KBM-7 (cell line): ENCODE measurements at regions not wholly inside any gene's neighbourhood (a gene's known extent, or its start where the extent isn't known, plus 50 kb on each side); places are given as distances from the start of the nearest gene placed in this dataset.
"Not testable (repeated sequence)": the region's sequence is repeated elsewhere in the genome, so short reads cannot be mapped to it uniquely, and the experiment has no call there.

ENCODE experiments used
- DNase-seq: peaks from one replicate; pipeline ENCODE4 v3.0.0-alpha.2; 2015
- in situ Hi-C: fragments of 300-500 bp; cut with MboI; formaldehyde crosslinking; loops from 2 replicates; pipeline ENCODE4 v1.14.3; 2020; ENCODE audit warnings: low sequenced_read_pairs, low pct_unique_long_range_greater_than_20kb, mixed read lengths

DNA sequence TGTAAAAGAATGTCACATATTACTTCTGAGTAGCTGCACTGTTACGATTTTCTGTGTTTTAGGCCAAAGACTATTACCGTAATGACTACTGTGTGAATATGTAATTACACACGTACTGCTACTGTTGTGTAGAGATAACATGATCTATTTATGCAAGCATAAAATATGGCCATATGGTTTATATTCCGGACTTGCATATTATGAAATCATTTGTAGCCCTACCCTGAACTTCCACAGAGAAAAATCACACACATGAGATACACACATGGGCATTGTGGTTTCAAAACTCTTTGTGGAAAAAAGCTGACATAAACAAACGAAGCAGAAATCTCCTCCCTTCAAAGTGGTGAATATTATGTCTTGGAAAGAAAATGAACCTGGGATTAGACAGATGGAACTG is 373.0 kb upstream of the ADAMTS5 start:
- no peak for DNase-seq
- in situ Hi-C loops: no loop called here

DNA sequence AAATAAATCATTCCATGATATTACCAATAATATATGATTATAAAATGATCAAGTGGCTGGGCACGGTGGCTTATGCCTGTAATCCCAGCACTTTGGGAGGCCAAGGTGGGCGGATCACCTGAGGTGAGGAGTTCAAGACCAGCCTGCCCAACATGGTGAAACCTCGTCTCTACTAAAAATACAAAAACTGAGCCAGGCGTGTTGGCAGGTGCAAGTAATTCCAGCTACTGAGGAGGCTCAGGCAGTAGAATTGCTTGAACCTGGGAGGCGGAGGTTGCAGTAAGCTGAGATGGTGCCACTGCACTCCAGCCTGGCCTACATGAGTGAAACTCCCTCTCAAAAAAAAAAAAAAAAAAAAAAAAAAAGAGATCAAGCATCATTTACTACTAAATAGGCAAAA is 371.1 kb upstream of the ADAMTS5 start:
- in situ Hi-C loops, DNase-seq: not testable (repeated sequence)

DNA sequence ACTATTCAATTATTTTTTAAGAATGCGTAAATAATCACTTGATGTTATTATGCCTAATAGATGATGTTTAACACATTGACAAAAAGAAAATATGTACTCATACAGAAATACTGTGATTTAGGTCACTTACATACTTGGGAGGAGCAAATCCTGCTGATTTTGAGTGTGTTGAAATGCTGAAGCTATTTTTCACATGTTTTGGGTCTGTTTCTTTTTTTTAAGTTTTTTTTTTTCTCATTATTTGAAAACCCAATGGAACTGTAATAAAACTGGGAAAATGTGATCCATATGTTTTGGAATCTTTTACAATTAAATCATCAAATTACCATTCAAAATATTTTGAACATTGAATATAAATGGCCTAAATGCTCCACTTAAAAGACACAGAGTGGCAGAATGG is 366.2 kb upstream of the ADAMTS5 start:
- DNase-seq: no peak
- in situ Hi-C loops: no loop called here

DNA sequence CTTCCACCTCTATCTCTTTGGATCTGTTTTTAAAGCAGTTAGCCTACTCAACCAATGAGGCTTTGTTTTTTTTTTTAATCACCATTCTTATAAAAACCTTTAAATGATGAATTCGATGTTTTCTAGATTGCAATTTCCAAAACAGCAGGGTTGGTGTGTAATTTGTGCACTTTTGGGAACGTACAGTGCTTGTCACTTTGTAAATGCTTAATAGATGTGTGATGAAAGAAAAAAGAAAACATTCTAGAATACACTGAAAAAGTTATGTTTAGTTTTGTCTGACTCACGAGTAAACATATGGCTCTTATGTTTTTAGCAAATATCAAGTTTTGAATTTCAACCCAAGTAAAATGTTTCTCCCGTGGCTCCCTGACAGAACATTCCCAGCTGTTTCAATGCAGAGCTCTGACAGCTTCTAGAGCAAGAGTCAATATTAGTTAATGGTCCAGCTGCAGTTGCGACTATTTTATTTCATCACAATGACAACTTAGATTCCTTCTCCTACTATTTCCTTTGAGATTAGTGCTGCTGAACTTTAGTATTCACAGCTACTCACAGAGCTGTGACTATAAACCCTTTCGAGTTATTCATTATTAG is 362.5 kb upstream of the ADAMTS5 start:
- in situ Hi-C loops: no loop called here
- no peak for DNase-seq

DNA sequence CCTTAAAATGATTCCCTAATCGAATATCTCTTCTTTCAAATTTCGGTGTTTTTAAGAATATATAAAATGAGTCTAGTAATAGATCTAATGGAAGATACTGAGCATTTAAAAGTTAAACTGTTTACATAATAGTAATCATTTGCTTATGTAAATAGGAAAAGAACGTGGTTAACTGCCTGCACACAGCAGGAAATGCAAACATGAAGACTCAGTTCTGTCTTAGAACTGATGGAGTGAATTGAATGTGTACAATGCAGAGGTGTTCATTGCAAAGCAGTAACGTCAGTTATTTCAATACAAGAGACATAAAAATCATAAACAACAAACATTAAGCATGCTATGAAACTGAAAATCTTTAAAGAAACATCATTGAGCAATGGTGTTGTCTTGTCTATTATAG is 359.4 kb upstream of the ADAMTS5 start:
- in situ Hi-C loops: no loop called here
- DNase-seq: no peak

DNA sequence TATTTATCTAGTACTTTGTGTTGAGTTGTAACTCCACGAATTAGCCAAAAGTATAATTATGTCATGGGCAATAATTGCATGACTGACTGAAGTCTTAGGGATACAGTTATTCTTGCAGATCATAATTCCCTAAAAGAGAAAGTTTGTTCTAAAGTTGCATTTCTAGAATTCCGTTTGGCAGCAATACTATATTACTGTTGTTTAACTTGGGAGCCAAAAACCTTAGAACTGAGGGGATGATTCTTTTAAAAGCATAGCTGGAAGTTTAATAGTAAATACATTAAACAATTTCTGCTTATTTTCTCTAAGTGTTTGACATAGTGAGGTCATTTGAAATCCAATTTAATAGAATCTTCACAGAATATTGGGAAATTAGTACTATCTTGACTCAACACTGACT is 356.4 kb upstream of the ADAMTS5 start:
- DNase-seq: no peak
- in situ Hi-C loops: no loop called here

DNA sequence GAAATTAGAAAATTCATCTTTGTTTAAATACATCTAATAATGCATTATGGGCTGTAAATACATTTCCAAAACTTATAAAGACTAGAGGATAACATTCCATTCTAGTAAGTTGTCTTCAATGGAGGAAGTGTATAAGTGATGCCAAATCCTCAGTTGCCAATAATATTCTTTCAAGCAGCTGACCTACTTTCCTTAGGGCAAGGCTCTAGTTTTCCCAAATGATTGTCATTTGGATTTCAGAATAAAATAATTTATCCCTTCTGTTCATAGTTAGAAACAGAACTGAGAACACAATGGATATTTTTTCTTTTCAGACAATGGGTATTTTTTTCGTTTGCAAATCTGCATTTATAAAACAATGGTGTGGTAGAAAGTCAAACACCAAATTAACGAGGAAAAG is 354.9 kb upstream of the ADAMTS5 start:
- in situ Hi-C loops: no loop called here
- DNase-seq: no peak

DNA sequence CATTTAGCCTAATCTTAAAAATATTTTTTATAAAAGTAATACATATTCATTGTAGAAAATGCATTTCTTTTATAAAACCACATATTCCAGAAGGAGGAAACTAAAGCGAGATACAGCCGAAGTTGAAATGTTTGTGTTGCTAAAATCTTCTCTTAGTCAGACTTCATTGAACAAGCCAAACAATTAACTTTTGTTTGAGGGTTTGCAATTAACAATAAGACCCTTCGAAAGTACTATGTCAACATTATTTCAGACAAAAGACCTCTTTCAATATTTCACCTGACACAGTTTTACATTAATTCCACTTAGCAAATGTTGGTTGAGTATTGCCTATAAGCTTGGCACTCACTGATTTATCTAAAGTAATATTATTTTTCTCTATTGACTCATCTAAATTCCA is 354.0 kb upstream of the ADAMTS5 start:
- DNase-seq: no peak
- in situ Hi-C loops: no loop called here

DNA sequence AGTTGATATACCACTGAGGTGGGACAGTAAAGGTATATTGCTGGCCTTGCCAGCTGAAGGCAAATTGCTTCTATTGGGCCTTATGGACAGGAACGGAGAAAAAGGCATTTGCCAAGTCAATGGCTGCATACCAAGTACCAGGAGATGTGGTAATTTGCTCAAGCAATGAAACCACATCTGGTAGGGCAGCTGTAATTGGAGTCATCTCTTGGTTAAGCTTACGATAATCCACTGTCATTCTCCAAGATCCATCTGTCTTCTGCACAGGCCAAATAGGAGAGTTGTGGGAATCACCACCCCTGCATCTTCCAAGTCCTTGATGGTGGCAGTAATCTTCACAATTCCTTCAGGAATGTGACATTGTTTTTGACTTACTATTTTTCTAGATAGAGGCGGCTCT is 350.7 kb upstream of the ADAMTS5 start:
- DNase-seq, in situ Hi-C loops: not testable (repeated sequence)

DNA sequence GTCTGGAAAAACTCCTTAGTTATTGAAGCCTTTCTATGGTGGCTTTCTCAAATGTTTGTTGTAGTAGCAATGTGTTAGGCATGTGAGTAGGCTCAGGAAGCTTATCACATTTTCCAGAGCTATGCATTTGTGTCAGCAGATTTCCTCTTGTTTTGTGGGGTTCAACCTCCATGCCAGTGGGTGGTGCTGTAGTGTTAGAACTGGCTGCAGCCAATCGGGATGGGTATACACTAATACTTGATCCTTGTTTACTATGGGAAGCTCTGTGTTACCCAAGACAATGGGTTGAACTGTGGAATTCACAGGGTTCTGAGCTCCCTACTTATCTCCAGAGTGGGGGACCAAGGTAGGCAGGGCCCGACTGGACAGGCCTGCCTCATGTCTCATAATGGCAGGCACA is 348.5 kb upstream of the ADAMTS5 start:
- in situ Hi-C loops: no loop called here
- DNase-seq: no peak

DNA sequence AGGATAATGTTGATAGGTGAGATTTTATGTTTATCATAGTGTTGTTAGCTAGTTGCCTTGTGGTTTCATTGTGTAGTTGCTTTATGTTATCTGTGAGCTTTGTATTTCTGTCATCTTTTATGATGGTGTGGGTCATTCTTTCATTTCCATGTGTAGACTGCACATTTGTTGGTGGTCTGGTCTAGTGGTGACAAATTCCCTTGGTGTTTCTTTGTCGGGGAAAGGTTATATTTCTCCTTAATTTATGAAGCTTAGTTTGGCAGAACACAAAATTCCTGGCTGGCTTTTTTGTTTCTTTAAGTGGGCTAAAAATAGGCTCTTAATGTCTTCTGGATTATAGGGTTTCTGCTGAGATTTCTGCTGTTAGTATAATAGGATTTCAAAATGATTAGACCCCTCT is 347.2 kb upstream of the ADAMTS5 start:
- DNase-seq: no peak
- in situ Hi-C loops: no loop called here

DNA sequence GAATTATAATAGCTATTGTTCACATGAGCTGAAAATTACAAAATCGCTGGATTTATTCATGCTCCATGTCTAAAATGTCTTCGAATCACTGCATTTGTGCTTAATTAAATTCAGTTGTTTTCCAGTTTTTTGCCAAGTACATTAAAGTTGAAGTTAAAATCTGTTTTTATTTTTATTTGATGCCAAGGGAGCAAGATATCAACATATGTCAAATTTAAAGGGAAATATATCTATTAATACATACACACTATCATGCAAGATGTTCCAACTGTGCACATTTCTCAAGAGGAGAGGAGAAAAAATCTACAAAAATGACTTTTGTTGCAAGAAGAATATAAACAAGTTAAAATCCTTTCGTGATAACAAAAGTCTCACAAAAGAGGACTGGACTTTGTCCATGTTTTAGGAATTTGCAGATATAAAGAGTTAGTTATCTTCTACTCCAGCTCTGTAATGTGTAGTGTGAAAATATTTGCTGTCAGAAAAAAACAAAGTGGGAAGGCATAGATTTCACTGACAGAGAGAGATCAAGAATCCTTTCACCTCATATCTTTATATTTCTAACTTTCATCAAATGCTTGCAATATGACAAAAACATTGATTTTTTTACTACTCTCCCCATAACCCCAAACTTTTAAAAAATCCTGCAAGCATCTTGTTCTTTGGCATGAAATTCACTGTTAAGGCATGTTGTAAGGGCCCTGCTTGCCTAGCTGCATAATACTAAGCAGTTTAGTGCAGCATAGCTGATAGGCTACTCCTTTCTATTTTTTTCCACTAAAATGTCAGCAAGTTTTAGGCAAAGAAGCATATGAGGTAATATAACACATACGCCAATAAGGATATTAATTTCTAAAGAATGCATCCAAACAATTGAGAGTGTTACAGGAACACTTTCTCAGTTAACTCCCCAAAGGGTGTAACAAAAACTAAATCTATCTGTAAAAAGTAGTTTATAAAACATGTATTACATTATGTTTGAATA is 340.2 kb upstream of the ADAMTS5 start:
- no peak for DNase-seq
- in situ Hi-C loops: no loop called here

DNA sequence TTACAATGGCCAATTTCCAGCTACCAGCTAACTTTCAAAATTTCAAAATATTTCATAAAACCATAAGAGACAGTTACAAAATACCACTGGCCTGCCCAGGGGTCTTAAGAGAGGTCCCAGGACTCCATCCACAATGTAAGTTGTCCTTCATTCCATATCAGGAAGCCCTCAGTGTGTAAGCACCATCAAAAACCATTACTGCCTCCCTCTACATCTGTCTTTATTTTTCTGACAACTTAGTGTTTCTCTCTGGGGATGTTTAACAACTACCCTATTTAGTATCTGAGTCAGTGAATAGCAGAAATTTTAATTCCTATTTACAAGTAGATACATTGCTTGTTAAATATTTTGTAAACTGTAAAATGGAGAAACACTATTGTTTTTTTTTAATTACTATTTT is 339.3 kb upstream of the ADAMTS5 start:
- in situ Hi-C loops: no loop called here
- no peak for DNase-seq

DNA sequence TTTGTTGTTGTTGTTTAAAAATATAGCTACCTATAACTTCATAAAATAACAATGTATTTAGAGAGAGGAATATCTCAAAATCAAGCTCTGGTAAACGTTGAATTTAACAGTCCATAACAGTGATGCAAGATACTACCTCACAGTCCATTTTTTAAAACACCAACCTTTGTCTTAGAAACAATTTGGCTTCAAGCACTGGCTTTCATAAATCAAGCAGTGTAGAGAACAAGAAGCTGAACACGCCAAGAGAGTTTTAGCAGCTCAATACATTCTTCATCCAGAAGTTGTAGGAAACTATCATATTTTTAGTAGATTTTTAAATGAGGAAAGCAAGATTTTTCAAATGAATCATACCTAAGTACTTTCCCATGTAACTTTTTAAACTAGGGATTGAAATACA is 334.3 kb upstream of the ADAMTS5 start:
- in situ Hi-C loops: no loop called here
- no peak for DNase-seq

DNA sequence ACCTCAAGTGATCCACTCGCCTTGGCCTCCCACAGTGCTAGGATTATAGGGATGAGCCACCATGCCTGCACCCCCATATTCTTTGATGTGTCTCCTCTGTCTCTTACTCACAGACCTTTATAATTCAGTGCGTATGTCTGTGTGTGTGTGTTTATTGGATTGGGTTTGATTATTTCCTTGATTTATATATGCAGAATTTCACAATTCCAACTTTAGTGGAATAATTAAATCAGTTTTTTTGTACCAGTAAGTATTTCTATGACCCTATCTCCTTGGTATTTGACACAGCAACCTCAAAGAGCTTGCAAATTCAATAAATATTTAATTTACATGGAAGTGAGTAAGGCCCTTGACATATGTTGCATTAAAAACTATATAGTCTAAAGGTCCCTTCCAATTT is 333.9 kb upstream of the ADAMTS5 start:
- DNase-seq: no peak
- in situ Hi-C loops: no loop called here

DNA sequence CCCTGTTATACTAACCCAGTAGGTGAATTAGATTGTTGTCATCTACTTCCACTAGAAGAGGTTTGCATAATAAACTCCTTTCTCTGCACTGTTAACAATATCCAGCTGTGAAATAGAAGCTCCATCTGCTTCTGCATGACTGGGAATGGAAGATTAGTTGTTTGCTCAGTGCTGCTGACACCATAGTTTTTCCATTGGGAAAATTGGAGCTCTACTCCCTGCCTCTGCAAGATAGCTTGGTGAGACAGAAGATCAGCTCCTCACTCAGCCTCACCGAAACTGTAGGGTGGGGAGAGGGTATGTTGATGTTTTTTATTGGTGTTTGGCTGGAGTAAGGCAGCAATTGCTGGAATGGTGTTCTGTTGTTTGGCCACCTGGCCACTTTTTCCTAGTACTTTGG is 331.6 kb upstream of the ADAMTS5 start:
- in situ Hi-C loops: no loop called here
- DNase-seq: no peak

DNA sequence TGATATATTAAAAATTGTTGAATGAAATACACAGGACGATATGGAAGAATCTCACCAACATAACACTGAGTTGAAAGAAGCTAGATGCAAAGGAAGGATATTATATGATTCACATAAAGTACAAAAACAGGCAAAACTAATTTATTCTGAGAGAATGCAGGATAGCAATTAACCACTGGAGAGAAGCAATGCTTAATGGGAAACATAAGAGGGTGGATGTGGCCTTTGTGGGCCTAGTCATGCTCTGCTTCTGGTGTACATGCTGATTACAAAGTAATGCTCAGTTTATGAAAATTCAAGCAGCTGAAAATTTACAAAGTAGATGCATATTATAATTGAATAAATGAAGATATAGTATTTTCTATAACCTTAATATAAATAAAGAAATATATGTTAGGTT is 326.4 kb upstream of the ADAMTS5 start:
- in situ Hi-C loops: no loop called here
- DNase-seq: no peak

DNA sequence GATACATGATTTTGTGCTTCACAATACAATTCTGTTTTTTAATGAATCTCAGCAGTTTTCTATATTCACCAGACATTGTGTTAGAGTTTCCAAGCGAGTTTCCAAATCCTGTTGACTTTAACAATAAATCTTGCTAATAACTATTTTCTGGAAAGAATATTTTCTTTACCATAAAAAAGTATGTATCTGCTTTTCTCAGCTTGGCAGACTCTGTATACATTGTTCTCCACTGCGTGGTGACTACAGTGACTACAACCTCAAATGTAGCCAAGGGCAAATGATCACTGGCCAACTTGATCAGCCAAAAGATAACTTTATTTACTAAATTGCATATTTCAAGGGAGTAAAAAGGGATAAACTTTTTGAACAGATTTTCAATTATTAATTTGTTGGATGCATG is 325.9 kb upstream of the ADAMTS5 start:
- no peak for DNase-seq
- in situ Hi-C loops: no loop called here

DNA sequence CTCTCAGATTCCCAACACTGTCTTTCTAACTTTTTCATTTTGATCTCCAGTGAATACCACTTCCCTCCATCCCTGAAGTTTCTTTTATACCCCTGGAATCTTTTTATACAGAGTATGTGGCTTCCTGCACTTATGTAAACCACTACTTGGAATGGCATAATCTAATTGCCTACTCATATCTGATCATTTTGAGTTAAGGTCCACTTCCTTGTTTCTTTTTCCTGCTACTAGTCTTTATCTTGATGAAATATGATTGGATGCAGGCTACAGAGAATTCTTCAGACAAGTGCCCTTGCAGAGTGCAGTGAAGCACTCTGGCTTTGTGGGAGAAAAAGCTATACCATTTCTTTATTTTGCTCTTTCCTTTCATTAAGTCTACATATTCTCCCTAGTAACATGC is 325.3 kb upstream of the ADAMTS5 start:
- no peak for DNase-seq
- in situ Hi-C loops: no loop called here

DNA sequence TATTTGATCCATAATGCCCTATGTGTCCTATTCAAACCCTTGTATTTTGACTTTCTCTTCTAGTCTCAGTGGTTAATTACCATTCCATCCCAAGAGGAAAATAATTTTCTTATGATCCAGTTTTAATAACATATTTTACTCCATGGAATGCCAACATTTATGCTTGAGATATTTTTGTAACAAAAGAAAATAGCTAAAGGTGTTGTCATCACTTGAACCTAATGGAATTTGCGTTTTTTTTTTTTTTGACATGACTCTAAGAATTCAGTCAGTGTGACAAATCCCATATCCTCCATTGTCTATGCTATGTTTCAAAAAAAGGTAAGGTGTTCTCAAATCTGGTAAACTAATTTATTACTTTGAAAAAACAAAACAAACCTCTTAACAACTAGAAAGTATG is 324.1 kb upstream of the ADAMTS5 start:
- in situ Hi-C loops: no loop called here
- no peak for DNase-seq

DNA sequence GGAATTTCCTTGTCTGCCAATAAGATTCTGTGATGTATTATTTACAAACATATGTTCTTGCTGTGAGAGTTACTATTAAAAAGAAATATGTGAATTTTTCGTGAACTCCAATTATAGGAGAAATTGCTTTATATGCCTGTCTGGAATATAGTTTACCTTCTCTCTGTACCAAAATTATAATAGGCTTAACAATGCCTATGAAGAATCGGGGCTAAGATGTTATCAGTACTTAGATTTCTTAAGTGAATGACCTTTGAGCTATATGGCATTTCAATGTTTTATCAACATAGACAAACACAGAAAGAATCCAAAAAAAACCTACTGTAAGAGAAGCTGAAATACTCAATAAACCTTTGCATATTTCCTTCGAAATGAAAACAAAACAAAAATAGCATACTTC is 323.1 kb upstream of the ADAMTS5 start:
- no peak for DNase-seq
- in situ Hi-C loops: no loop called here
